ENCODE measurements at regions not wholly inside any gene's neighbourhood (a gene's known extent, or its start where the extent isn't known, plus 50 kb on each side); places are given as distances from the start of the nearest gene placed in this dataset.

DNA sequence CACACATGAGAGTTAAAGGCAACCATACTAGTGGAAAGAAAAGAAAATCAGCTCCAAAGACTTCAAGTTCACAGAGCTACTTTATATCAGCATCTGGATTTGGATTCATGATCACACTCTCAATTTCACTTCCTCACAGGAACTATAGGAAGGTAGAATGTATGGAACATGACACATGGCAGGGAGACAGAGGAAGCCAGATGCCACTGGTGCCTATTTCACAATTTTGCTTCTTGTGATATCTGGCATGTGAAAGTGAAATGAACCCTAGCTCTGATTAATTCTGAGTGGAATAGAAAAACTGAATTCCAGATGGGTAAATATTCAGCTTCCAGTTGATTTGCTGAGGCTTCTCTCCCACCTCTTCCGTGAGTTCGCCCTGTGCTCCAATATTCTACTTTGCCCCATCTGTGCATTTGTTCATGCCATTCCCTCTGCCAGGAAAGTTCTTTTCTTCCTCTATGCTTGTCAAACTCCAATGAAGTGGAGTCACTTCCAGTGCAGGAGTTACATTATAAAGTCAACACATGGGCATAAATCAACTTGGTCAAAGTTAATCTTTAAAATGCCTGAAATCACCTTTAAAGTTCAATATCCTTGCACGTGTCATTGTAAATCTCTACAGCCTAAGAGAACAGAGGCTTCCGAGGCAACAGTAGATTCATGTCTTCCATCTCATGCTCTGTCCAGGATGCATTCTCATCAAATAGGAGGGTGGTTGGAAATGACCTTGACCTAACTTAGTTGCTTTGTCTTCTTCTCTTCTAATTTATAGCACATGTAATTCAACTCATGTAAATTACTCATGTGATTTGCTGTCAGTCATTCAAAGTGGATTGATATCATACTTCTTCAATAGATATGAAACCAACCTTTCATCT is 275.3 kb downstream of the HIVEP2 start:
- TF ChIP-seq POLR2A (IDR thresholded peaks at IDR 0.05) (no peak), EP300 (IDR thresholded peaks at IDR 0.05) (no peak)
- TF ChIP-seq, protein P1, sequence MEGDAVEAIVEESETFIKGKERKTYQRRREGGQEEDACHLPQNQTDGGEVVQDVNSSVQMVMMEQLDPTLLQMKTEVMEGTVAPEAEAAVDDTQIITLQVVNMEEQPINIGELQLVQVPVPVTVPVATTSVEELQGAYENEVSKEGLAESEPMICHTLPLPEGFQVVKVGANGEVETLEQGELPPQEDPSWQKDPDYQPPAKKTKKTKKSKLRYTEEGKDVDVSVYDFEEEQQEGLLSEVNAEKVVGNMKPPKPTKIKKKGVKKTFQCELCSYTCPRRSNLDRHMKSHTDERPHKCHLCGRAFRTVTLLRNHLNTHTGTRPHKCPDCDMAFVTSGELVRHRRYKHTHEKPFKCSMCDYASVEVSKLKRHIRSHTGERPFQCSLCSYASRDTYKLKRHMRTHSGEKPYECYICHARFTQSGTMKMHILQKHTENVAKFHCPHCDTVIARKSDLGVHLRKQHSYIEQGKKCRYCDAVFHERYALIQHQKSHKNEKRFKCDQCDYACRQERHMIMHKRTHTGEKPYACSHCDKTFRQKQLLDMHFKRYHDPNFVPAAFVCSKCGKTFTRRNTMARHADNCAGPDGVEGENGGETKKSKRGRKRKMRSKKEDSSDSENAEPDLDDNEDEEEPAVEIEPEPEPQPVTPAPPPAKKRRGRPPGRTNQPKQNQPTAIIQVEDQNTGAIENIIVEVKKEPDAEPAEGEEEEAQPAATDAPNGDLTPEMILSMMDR (IDR thresholded peaks at IDR 0.05): no peak
- no peaks in the 10 kb centered on the region for H3K9me3 ChIP-seq
- no peak overlapping the region for H3K4me3 ChIP-seq
- H3K27ac ChIP-seq: no peak overlapping the region
- no peaks in the 10 kb centered on the region for H3K27me3 ChIP-seq
- no peaks in the 10 kb centered on the region for H3K36me3 ChIP-seq
- WGBS, 2 donors: 93 to 95% methylated on average over 4 of the region's 4 CpGs
- H3K4me1 ChIP-seq: no peaks in the 10 kb centered on the region
- no peak for DNase-seq (ENCODE audit: low spot score in 2 of 2)

DNA sequence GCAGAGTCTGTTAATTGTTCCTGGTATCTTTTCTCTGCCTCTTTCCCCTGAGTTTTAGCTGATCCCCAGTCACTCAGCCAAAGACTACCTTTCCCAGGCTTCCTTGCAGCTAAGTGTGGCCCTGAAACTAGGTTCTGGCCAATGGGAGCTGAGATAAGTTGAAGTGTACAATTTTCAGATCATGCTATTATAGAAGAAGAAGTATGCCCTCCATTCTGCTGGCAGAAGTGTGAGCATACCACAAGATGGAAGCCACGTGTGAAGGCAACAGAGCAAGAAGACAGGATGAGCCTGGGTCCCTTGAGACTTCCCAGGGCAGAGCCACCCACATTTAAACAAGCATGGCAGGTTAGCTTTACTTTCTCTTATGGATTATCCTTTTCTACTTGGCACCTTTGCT is 273.2 kb downstream of the HIVEP2 start:
- Histone ChIP-seq H3K27ac (no peak overlapping the region), H3K27me3 (no peaks in the 10 kb centered on the region), H3K4me1 (no peaks in the 10 kb centered on the region), H3K9me3 (no peaks in the 10 kb centered on the region), H3K36me3 (no peaks in the 10 kb centered on the region), H3K4me3 (no peak overlapping the region)
- no peak for DNase-seq (ENCODE audit: low spot score in 2 of 2)
- TF ChIP-seq, protein P1 (IDR thresholded peaks at IDR 0.05): no peak
- TF ChIP-seq EP300 (IDR thresholded peaks at IDR 0.05) (no peak), POLR2A (IDR thresholded peaks at IDR 0.05) (no peak)
- WGBS, 2 donors: 55 to 78% methylated on average over 1 of the region's 1 CpG

DNA sequence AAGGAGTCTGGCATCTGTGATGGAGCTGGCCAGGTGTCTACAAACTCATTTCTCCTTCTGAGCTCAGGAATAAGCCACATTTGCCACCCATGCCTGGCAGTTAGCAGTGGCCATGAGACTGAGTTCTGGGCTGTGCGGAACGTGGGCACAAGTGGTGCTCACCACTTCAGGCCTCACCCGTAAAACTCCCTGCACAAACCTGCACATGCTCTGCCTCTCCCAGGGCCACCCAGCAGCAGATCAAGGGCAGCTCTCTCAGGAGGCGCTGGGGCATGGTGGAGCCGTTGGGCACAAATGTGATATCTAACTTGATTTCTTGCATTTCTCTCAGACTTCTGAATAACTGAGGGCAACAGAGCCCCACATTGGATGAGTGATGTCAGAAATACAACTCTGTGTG is 269.5 kb downstream of the HIVEP2 start:
- TF ChIP-seq EP300 (IDR thresholded peaks at IDR 0.05) (no peak), POLR2A (IDR thresholded peaks at IDR 0.05) (no peak)
- TF ChIP-seq, protein P1 (IDR thresholded peaks at IDR 0.05): no peak
- no peaks in the 10 kb centered on the region for H3K9me3 ChIP-seq
- DNase-seq (ENCODE audit: low spot score in 2 of 2): no peak
- H3K27me3 ChIP-seq: peaks cover 0 to 8% of the 10 kb centered on the region in 2 donors
- no peak overlapping the region for H3K27ac ChIP-seq
- WGBS, 2 donors: 81 to 93% methylated on average over 5 of the region's 5 CpGs
- H3K36me3 ChIP-seq: no peaks in the 10 kb centered on the region
- H3K4me1 ChIP-seq: no peaks in the 10 kb centered on the region
- no peak overlapping the region for H3K4me3 ChIP-seq

DNA sequence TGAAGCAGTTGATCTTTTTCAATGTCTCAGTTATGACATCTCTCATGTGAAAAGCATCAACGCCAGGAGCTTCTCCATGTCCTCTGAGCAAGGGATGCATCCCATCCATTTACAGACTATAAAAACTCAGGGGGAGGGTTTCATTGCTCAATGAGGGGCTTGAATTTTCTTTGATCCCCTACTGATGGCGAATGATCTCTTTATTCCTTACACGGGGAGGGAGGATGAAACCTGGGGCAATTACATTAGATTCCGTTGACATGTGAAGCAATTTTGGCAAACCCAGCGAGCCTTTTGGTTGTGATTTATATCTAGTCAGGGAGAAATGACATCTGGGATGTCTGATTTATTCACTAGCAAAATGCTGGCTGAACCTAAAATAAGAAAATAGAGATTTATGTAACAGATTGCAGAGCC is 268.9 kb downstream of the HIVEP2 start:
- no peak overlapping the region for H3K4me3 ChIP-seq
- DNase-seq (ENCODE audit: low spot score in 2 of 2): no peak
- no peak overlapping the region for H3K27ac ChIP-seq
- H3K36me3 ChIP-seq: no peaks in the 10 kb centered on the region
- TF ChIP-seq, protein P1 (IDR thresholded peaks at IDR 0.05): no peak
- TF ChIP-seq POLR2A (IDR thresholded peaks at IDR 0.05): no peak
- no peaks in the 10 kb centered on the region for H3K9me3 ChIP-seq
- WGBS, 2 donors: 33 to 44% methylated on average over 5 of the region's 5 CpGs
- no peaks in the 10 kb centered on the region for H3K4me1 ChIP-seq
- H3K27me3 ChIP-seq: peaks cover 0 to 8% of the 10 kb centered on the region in 2 donors

DNA sequence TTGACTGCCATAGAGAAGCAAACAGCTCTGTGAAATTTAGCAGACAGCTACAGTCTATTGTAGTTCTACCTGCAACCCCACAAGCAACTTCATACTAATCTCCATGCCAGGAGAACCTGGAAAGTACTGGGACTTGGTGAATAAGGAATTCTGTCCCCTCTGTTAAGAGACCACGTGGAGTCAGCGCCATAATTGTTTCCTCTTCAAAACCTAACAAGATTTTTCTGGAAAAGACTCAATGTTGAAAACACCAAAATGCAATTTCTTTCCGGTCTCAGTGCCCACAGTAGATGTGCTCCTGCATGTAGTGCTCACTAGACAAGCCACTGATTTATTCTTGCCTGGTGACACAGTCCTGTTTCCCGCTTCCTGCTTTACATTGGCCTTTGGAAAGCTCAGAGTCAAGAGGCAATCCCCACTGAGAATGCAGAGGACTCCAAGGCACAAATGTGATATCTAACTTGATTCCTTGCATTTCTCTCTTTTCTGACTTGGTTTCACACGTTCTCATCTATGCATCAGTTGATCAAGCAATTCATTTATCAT is 268.3 kb downstream of the HIVEP2 start:
- H3K36me3 ChIP-seq: no peaks in the 10 kb centered on the region
- peaks cover 0 to 8% of the 10 kb centered on the region in 2 donors for H3K27me3 ChIP-seq
- no peak overlapping the region for H3K4me3 ChIP-seq
- no peaks in the 10 kb centered on the region for H3K4me1 ChIP-seq
- no peaks in the 10 kb centered on the region for H3K9me3 ChIP-seq
- WGBS, 2 donors: 74 to 80% methylated on average over 5 of the region's 5 CpGs
- TF ChIP-seq, protein P1 (IDR thresholded peaks at IDR 0.05): no peak
- TF ChIP-seq EP300 (IDR thresholded peaks at IDR 0.05) (no peak), POLR2A (IDR thresholded peaks at IDR 0.05) (no peak)
- H3K27ac ChIP-seq: no peak overlapping the region
- DNase-seq (ENCODE audit: low spot score in 2 of 2): no peak
